ENCODE measurements at regions not wholly inside any gene's neighbourhood (a gene's known extent, or its start where the extent isn't known, plus 50 kb on each side); places are given as distances from the start of the nearest gene placed in this dataset.

DNA sequence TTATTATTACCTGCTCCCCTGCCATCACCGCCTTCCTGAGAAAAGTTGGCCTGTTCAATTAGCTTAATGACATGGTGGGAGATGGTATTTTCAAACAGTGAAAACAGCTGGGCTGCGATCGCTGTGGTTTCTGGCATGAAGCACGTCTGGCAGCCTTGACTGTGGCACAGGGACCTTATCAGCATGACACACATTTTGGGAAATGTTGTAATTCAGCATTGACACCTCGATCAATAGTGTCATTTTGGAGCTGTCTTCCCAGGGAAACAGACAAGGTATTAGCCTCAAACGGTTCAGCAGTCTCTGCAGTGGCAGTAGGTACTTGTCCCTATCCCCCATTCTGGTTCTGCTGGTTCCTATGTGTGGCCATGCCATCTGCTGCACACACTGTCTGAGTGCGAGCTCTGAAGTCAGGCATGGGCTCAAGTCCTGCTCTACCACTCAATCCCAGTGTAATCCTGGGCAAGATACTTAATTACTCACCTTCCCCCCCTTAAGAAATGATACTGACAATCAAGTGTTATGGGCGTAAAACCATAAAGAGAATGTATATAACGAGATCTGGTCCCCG lies 154.5 kb upstream of the KCND3 start:
- no peak overlapping the region for H4K91ac ChIP-seq (ENCODE audit: insufficient read depth, low read depth, low read length)
- ChIA-PET CTCF (no interaction called here), POLR2A (ENCODE audit: unreplicated experiment) (no interaction called here)
- no peaks in the 10 kb centered on the region for H3K79me1 ChIP-seq (ENCODE audit: low read depth in 1 of 2, low read length in 2 of 2)
- no peak overlapping the region for H2BK15ac ChIP-seq (ENCODE audit: low read depth, low read length)
- H3K18ac ChIP-seq (ENCODE audit: low read depth, low read length): no peak overlapping the region
- H3K36me3 ChIP-seq (ENCODE audit: control insufficient read depth, insufficient read depth, low read length): no peaks in the 10 kb centered on the region
- H3K23ac ChIP-seq (ENCODE audit: low read depth, low read length): no peak overlapping the region
- no peaks in the 10 kb centered on the region for H3K9me3 ChIP-seq (ENCODE audit: control insufficient read depth, insufficient read depth, low read length)
- BruUV-seq (replicated peaks): no TSS peak
- no peak overlapping the region for H3K4me2 ChIP-seq (ENCODE audit: low read depth, low read length)
- no peaks in the 10 kb centered on the region for H4K20me1 ChIP-seq (ENCODE audit: insufficient read depth, low read length)
- H3K27me3 ChIP-seq (ENCODE audit: control insufficient read depth, insufficient read depth, low read length): no peaks in the 10 kb centered on the region; the same call in 1 of the 2 replicates
- TF ChIP-seq POLR2A (IDR thresholded peaks at IDR 0.05; ENCODE audit: low read depth, low read length): no peak
- no peak for TF ChIP-seq MAFK (IDR thresholded peaks at IDR 0.05; ENCODE audit: low read depth, low read length)
- TF ChIP-seq FOS (IDR thresholded peaks at IDR 0.05; ENCODE audit: low read depth, low read length): no peak
- TF ChIP-seq RAD21 (IDR thresholded peaks at IDR 0.05; ENCODE audit: low read length): no peak
- no peak for TF ChIP-seq MAZ (IDR thresholded peaks at IDR 0.05; ENCODE audit: borderline replicate concordance, low read depth, low read length)
- no peak for TF ChIP-seq NFE2L2 (IDR thresholded peaks at IDR 0.05; ENCODE audit: low read depth, low read length)
- no peak for TF ChIP-seq CEBPB (IDR thresholded peaks at IDR 0.05; ENCODE audit: low read depth, low read length)
- no peak for TF ChIP-seq MXI1 (IDR thresholded peaks at IDR 0.05; ENCODE audit: borderline replicate concordance, low read depth, low read length)
- no peak for TF ChIP-seq BHLHE40 (IDR thresholded peaks at IDR 0.05; ENCODE audit: low read depth, low read length)
- TF ChIP-seq, protein P1, sequence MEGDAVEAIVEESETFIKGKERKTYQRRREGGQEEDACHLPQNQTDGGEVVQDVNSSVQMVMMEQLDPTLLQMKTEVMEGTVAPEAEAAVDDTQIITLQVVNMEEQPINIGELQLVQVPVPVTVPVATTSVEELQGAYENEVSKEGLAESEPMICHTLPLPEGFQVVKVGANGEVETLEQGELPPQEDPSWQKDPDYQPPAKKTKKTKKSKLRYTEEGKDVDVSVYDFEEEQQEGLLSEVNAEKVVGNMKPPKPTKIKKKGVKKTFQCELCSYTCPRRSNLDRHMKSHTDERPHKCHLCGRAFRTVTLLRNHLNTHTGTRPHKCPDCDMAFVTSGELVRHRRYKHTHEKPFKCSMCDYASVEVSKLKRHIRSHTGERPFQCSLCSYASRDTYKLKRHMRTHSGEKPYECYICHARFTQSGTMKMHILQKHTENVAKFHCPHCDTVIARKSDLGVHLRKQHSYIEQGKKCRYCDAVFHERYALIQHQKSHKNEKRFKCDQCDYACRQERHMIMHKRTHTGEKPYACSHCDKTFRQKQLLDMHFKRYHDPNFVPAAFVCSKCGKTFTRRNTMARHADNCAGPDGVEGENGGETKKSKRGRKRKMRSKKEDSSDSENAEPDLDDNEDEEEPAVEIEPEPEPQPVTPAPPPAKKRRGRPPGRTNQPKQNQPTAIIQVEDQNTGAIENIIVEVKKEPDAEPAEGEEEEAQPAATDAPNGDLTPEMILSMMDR (conservative IDR thresholded peaks at IDR 0.05; ENCODE audit: low read depth, low read length): no peak
- intact Hi-C loops (cut with micrococcal nuclease): no loop called here
- no peak overlapping the region for H3K14ac ChIP-seq (replicated peaks; ENCODE audit: low read depth, low read length)
- H2BK20ac ChIP-seq (ENCODE audit: low read depth, low read length): no peak overlapping the region
- no peak for DNase-seq
- dilution Hi-C loops (cut with HindIII; ENCODE audit: low sequenced_read_pairs, unreplicated experiment): no loop called here
- H2AK5ac ChIP-seq (ENCODE audit: low read depth, low read length): no peak overlapping the region
- WGBS, 2 experiments (ENCODE audit: extremely low coverage in 2 of 2, insufficient read length in 1 of 2): 0% methylated on average over 2 of the region's 10 CpGs; no CpG with 5 or more reads in 1 of the 2 experiments
- no peak overlapping the region for H3K4me3 ChIP-seq (ENCODE audit: insufficient read depth, low read depth, low read length)
- H2AFZ ChIP-seq (replicated peaks; ENCODE audit: low read length, poor library complexity): no peak overlapping the region
- H4K5ac ChIP-seq (ENCODE audit: low read depth, low read length): no peak overlapping the region
- no peak overlapping the region for H3K4ac ChIP-seq (ENCODE audit: low read depth, low read length)
- no peak overlapping the region for H2BK5ac ChIP-seq (ENCODE audit: low read depth, low read length, poor library complexity, severe bottlenecking)
- no peaks in the 10 kb centered on the region for H3K4me1 ChIP-seq (ENCODE audit: control insufficient read depth, insufficient read depth, low read length)
- H3K27ac ChIP-seq (ENCODE audit: insufficient read depth, low read length): no peak overlapping the region
- H3K9ac ChIP-seq (ENCODE audit: low read depth, low read length): no peak overlapping the region
- no peak for ATAC-seq (ENCODE audit: low read depth)
- no peak overlapping the region for H3K56ac ChIP-seq (ENCODE audit: extremely low read depth, insufficient read depth, low read length)
- H2AK9ac ChIP-seq (replicated peaks; ENCODE audit: low read depth, low read length, poor library complexity): no peak overlapping the region
- no peaks in the 10 kb centered on the region for H3K9me1 ChIP-seq (ENCODE audit: insufficient read depth, low read length)
- no peak overlapping the region for H2BK120ac ChIP-seq (ENCODE audit: low read depth, low read length)
- no peak overlapping the region for H4K8ac ChIP-seq (ENCODE audit: low read depth in 2 of 2, low read length in 2 of 2)
- in situ Hi-C loops (cut with MboI; ENCODE audit: low sequenced_read_pairs): no loop called here
